Left kidney (tissue), 1 donor: ENCODE measurements at regions not wholly inside any gene's neighbourhood (a gene's known extent, or its start where the extent isn't known, plus 50 kb on each side); places are given as distances from the start of the nearest gene placed in this dataset.
"Not testable (repeated sequence)": the region's sequence is repeated elsewhere in the genome, so short reads cannot be mapped to it uniquely, and the experiment has no call there.

ENCODE experiments used
- DNase-seq: peaks from one replicate; pipeline ENCODE4 v3.0.0-alpha.2; 2013

- no peak for DNase-seq
Measured at GRCh38 chr10:9056521-9056920, 1002.0 kb downstream of the GATA3 start.

- DNase-seq, result not testable (repeated sequence)
Measured at GRCh38 chr10:9057293-9057692, 1002.8 kb downstream of the GATA3 start.

GRCh38 chr10:9060314-9060713 is 1005.8 kb downstream of the GATA3 start:
- DNase-seq, result no peak

- DNase-seq, result no peak
Measured at GRCh38 chr10:9061871-9062270, 1007.4 kb downstream of the GATA3 start.

- no peak for DNase-seq
Measured at GRCh38 chr10:9066152-9066551, 1011.7 kb downstream of the GATA3 start.

GRCh38 chr10:9068003-9068402 is 1013.5 kb downstream of the GATA3 start:
- DNase-seq, result no peak

- DNase-seq, result no peak
Measured at GRCh38 chr10:9069136-9069535, 1014.6 kb downstream of the GATA3 start.

GRCh38 chr10:9075420-9075819 is 1020.9 kb downstream of the GATA3 start:
- DNase-seq, result peak; percentile 6

GRCh38 chr10:9076066-9076465 is 1021.6 kb downstream of the GATA3 start:
- no peak for DNase-seq

- no peak for DNase-seq
Measured at GRCh38 chr10:9081253-9081652, 1026.8 kb downstream of the GATA3 start.

- no peak for DNase-seq
Measured at GRCh38 chr10:9081961-9082360, 1027.5 kb downstream of the GATA3 start.

GRCh38 chr10:9091530-9092093 is 1037.1 kb downstream of the GATA3 start:
- DNase-seq, result no peak

- no peak for DNase-seq
Measured at GRCh38 chr10:9096288-9096687, 1041.8 kb downstream of the GATA3 start.

- DNase-seq, result no peak
Measured at GRCh38 chr10:9097206-9097990, 1042.9 kb downstream of the GATA3 start.

GRCh38 chr10:9097991-9098306 is 1043.5 kb downstream of the GATA3 start:
- DNase-seq, result no peak

GRCh38 chr10:9102026-9102425 is 1047.5 kb downstream of the GATA3 start:
- no peak for DNase-seq

GRCh38 chr10:9103301-9103700 is 1048.8 kb downstream of the GATA3 start:
- DNase-seq, result no peak

GRCh38 chr10:9111976-9112375 is 1057.5 kb downstream of the GATA3 start:
- DNase-seq, result no peak

- no peak for DNase-seq
Measured at GRCh38 chr10:9126728-9127127, 1072.2 kb downstream of the GATA3 start.

GRCh38 chr10:9137368-9137767 is 1082.9 kb downstream of the GATA3 start:
- no peak for DNase-seq

GRCh38 chr10:9138829-9139228 is 1084.3 kb downstream of the GATA3 start:
- DNase-seq, result not testable (repeated sequence)

GRCh38 chr10:9140373-9140772 is 1085.9 kb downstream of the GATA3 start:
- peak; percentile 25 for DNase-seq

GRCh38 chr10:9147475-9147874 is 1093.0 kb downstream of the GATA3 start:
- no peak for DNase-seq

GRCh38 chr10:9149134-9149533 is 1094.6 kb downstream of the GATA3 start:
- no peak for DNase-seq
